ENCODE measurements at regions not wholly inside any gene's neighbourhood (a gene's known extent, or its start where the extent isn't known, plus 50 kb on each side); places are given as distances from the start of the nearest gene placed in this dataset.

DNA sequence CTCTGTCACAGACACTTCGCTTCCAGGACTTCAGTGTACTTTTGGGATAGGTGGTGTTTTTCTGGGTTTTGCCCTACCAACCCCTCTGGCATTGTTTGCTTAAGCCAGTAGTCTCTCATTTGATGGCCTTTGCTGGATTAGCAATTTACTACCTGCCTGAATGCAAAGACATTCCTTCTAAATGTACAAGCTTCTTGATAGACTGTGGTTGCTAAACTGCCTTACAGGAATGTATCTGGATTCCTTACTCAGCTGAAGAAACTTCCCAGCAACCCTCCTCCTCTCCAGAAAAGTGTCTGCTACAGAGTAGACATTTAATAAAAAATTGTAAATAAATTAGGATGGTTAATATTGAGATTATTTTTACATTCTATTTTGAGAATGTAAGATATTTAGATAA, 1916.7 kb downstream of the EFNA5 start:
- peak; percentile 34 for DNase-seq

DNA sequence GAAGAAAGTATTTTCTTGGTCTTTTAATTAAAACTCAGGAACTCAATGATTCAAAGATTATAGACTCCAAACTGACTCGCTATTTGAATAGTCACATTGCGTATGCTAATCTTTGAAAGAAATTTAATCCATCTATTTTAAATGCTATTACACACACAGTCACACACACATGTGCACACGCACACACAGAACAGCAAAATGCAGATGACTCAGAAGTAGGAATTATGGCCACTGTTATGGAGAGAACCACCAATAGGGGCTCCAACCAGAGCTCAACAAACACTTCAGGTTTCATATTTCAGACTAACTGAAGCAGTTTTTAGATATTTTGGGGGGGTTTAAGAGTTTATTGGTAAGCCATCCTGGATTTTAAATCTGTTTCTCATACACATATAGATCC, 1917.9 kb downstream of the EFNA5 start:
- DNase-seq = peak; percentile 22

- no peak for DNase-seq
These were observed 1918.8 kb downstream of the EFNA5 start for GRCh38 chr5:105751908-105752307.

DNA sequence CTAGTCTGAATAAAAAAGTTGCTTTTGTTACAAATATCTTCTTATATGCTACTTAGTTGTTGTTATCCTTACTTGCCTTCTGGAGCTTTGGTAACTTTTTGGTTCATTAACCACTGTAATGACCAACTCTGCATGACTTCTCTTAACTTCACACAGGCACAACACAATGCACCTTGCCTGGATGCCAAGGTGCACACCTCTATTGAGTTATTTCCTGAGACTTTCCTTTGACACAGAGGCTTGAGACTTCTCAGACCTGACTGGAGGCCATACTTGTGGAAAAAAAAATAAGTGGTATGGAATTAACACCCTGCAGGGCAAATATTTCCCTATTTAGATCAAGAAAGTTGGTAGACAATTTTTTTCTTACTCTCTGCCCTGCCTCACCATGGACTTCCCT, 1925.6 kb downstream of the EFNA5 start:
- DNase-seq = no peak

- no peak for DNase-seq
These were observed 1930.5 kb downstream of the EFNA5 start for GRCh38 chr5:105740242-105740641.

GRCh38 chr5:105739732-105740131, 1931.0 kb downstream of the EFNA5 start:
- DNase-seq = no peak

DNA sequence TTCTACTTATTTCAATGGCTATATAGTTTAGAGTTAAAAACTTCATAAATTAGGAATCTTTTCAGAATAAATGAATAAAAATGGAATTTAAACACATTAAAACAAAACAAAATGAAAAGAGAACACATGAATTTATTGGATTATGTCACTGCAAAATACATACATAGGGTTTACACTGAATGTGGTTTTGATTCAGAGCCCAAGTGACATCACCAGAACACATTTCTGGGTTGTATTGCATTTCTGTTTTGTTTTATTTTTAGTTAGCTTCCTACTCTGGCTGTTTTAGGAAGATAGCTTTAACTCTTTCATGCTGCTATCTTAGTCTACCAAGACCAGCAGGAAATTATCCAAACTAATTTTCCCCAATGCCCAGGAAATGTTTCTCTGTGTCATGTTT, 1935.0 kb downstream of the EFNA5 start:
- DNase-seq = no peak

DNA sequence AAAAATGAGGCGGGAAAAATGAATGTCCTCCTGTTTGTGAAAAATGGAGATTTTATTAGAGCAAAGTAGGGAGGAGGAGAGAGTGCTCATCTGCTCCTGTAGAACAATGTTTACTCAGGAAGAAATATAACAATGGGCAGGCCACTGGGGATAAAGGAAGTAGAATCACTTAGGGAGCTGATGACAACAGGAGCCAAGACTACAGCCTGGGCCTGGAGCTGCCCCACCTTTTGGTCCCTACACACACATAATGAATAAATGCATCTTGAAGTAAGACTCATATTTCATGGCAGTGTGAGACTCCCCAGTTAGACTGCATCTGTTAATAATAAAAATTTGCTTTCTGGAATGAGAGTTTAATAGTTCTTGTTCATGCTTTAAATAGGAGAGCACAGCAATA, 1939.8 kb downstream of the EFNA5 start:
- no peak for DNase-seq

DNA sequence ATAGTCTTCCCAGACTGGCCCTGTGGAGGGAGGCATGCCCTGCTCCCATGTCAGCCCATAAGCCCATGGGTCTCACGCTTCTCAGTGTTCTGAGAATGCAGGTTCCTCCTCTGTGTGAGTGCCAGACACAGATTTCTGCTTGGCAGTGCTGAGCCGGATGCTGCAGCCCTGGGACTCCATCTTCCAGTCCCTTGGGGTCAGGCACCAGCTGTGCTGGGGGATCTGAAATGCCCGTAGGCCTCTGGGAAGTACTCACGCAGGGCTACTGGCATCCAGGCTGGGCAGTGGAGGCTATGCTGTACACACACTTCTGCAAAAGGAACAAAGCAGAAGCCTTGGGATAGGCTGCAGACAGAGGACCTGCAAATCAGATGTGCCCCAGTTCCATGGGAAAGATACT, 1944.6 kb downstream of the EFNA5 start:
- DNase-seq = no peak

DNA sequence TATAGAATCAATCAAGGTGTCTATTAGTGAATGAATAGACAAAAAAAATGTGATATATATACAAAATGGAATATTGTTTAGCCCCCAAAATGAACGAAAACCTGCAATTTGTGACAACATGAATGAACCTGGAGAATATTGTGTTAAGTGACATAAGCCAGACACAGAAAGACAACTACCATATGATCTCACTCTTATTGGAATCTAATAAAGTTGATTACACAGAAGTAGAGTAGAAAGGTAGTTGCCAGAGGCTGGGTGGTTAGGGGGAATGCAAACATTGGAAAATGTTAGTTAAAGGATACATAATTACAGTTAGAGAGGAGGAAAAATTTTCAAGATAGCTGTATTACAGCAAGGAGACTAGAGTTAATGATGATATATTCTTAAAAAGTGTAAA, 1962.3 kb downstream of the EFNA5 start:
- DNase-seq = no peak

- DNase-seq = no peak
These were observed 1968.4 kb downstream of the EFNA5 start for GRCh38 chr5:105702323-105702722.

- DNase-seq = no peak
These were observed 1974.3 kb downstream of the EFNA5 start for GRCh38 chr5:105696440-105696839.

- no peak for DNase-seq
These were observed 1974.8 kb downstream of the EFNA5 start for GRCh38 chr5:105695941-105696340.

DNA sequence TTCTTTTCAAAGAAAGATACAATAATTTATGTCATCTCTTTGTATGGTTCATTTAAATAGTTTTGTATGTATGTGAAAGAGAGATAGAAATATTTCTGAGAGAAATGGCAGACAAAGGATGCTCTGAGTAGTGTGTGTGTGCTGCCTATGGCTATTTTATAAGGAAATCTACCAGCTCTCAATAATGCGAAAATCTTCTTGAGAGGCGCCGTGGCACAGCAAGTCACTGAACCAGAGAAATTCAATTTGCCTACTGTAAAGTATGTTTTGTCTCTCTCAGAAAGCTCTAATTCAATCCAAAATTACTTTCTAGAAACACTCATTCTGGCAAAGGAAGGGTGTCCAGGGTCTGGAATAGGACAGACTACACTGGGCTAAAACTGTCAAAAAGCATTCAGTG, 1981.1 kb downstream of the EFNA5 start:
- DNase-seq = no peak

GRCh38 chr5:105688227-105688792, 1982.4 kb downstream of the EFNA5 start:
- no peak for DNase-seq

DNA sequence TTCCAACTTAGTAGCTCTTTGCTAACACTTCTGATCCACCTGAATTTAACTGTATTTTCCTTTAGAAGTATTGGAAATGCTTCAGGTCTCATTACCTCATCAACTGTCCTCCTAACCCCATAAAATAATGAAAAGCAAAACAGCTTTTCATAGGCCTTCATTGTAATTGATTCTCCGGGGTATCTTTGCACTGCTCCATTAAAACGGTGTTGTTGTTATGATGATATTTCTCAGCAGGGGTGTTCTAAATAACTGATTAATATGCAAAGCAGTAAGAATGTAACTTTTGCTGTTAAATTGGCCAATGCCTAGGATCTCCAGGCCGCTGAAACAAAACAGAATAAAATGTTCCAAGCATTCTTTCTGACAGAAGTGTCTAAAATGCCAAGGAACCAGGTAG, 1983.2 kb downstream of the EFNA5 start:
- no peak for DNase-seq

GRCh38 chr5:105685884-105686283, 1984.9 kb downstream of the EFNA5 start:
- DNase-seq = no peak

GRCh38 chr5:105684799-105685198, 1985.9 kb downstream of the EFNA5 start:
- peak; percentile 20 for DNase-seq

DNA sequence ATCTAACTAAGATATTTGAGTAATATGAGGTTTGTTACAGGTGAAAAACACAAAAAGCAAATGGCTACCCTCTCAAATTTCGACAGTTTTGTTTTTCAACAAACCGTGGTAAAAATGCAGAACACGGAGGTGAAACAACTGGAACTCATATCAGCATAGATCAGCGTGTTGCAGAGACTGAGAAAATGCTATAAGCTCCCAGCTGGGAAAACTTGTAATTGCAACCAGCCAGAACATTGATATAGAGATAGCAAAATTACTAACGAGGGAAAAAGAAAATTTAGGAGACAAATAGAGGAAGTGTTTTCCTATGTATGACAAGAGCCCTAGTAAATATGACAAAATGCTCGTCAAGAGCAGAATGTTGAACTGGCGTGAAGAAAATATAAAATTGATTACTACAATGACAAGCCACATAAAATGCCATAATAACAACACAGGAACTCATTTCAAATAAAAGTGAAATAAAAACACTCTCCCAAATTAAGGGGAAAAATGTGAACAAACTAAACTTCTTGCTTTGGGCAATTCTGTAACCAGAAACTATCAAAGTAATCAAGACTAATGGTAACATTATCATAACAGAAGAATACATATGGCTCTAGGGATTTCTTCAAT, 1989.8 kb downstream of the EFNA5 start:
- DNase-seq = no peak

DNA sequence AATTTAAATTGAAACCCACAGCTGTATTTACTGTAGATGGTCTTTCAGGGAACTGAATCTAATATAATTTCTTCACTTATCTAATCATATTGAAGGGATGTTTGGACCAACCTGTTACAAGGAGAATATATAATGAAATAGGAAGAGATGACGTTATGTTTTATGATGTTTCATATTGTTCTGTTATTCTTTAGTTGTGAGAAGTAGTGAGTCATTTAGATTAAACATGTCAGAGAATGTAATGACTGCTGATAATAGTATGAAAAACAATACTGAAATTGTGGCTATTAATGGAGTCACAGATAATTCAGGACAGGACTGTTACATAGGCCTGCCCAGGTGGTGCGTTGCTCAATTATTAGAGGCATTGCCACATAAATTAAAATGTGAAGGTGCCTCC, 1993.4 kb downstream of the EFNA5 start:
- peak; percentile 46 for DNase-seq

DNA sequence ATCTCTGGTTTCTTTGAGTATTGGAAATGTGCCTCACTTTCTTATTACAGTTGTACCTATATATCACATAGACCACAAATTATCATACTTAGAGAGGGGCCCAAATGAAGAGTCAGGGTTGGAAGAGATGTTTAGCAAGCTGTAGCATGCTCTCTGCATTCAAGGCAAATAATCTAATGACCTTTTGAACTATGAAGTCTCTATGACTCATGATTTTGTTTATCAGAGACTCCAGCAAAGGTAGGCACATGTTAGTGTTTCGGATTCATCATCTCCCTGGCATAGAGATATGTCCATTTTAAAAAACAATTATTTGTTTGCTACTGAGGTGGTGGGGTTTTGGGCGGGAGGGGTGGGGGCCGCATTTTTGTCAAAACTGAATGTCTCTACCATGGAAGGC, 2000.1 kb downstream of the EFNA5 start:
- peak; percentile 32 for DNase-seq

GRCh38 chr5:105663671-105664070, 2007.1 kb downstream of the EFNA5 start:
- no peak for DNase-seq

DNA sequence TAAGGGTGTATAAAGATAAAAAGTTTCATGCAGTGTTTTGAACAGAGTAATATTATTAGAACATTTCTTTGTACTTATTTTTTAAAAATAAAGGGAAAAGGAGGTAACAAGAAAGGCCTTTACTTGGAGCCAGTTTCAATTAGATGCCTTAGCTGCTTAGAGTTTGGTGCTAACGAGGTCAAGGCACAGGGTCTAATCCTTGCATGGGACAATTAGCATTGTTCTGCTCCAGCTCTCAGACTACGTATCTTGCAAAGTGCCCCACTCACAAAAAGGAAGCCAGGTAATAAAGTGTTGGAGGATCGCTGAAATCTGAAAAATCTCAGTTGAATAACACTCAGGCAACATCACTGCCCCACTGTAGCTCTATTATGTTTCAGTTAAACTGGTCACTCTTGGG, 2011.3 kb downstream of the EFNA5 start:
- no peak for DNase-seq

DNA sequence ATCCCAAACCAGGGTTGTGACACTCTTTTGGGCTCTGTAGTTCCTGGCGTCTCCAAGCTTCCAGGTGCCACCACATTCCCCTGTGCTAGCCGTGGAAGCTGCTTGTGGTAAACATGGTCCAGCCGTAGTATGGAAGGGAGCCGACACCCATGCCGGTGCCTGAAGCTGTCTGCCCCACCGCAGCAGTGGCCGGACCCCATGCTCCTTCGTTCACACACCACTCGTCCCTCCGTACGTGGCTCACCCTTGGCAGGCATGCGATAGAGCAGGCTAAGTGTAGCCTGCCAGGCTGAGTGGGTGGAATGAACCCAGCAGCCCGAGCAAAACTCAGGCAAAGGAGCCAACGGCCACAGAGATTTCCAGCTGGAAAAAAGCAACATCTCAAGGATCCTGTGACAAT, 2030.4 kb downstream of the EFNA5 start:
- DNase-seq = no peak

DNA sequence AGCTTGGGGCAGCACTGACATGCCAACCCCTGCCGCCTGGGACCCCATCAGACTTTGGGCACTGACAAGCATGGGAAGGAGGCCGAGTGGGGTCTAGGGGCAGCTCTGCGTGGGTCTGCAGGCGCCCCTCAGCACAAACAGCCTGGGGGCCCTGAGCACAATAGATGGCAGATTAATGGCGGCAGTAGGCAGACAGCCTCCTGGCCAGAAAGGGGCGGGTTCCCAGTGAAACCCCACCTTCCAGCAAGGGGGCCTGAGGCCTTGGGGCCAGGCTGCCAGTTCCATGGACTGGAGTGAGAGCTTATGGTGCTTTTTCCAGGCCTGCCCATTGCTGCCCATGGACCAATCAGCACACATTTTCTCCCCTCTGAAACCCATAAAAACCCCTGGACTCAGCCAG, 2031.2 kb downstream of the EFNA5 start:
- no peak for DNase-seq

Measured in NCI-H226 (cell line).